ENCODE measurements at regions not wholly inside any gene's neighbourhood (a gene's known extent, or its start where the extent isn't known, plus 50 kb on each side); places are given as distances from the start of the nearest gene placed in this dataset.

DNA sequence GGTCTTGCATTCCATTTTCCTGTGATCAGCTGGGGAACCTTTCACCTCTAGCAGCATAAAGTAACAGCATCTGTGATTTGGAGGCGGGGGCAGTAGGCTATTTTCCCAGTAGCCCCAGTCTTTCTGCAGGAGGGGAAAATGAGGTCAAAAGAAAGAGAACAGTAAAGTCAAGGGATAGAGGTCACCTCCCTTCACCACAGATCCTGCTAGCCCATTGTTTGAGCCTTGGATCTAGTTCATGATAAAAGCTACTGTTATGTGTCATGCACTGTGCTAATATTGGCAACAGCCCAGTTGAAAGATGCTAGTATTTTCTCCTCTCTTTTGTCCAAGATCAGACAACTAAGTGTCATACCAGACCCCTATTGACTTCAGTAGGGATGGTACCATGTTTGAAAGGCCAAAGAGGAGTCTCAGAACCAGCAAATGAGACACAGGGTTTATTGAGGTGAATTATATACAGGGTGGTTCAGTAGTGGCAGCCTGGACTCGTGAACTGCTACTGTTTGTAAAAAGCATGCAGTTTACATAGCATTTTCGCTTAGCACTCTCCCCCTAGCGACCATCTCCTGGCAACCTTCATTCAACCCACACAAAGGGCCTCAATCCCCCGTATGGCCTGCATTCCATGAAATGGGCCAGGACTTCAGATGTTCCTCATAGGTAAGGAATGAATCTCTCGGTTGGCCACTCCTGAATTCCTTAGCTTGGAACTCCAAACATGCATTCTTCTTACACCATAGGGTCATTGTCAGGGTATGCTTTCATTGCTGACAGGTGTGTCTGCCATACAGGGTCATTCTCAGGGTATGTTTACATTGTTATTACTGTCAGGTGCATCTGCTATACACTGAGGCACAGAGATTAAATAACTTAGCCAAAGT, 170.0 kb upstream of the FRMPD4 start:
- no peak overlapping the region for H3K27ac ChIP-seq
- TF ChIP-seq, protein P1, sequence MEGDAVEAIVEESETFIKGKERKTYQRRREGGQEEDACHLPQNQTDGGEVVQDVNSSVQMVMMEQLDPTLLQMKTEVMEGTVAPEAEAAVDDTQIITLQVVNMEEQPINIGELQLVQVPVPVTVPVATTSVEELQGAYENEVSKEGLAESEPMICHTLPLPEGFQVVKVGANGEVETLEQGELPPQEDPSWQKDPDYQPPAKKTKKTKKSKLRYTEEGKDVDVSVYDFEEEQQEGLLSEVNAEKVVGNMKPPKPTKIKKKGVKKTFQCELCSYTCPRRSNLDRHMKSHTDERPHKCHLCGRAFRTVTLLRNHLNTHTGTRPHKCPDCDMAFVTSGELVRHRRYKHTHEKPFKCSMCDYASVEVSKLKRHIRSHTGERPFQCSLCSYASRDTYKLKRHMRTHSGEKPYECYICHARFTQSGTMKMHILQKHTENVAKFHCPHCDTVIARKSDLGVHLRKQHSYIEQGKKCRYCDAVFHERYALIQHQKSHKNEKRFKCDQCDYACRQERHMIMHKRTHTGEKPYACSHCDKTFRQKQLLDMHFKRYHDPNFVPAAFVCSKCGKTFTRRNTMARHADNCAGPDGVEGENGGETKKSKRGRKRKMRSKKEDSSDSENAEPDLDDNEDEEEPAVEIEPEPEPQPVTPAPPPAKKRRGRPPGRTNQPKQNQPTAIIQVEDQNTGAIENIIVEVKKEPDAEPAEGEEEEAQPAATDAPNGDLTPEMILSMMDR (IDR thresholded peaks at IDR 0.05) = no peak

DNA sequence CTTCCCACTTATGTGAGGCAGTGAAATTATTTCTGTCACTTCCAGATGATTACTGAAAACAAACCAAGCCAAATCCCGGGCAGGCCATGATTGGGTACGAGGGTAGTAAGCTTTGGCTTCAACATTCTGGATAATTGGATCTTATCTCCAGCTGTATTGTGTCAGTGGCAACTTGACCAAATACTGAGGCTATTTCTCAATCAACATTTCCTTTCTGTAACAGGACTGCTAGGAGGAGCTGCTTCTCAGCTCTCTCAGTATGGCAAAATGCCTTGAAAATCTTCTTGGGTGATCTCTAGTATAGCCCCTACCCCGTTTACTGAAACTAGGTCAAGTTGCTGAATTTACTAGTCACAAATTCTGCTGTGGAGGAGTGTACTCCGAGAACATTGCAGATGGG, 169.3 kb upstream of the FRMPD4 start:
- DNase-seq (ENCODE audit: low spot score in 2 of 2) = no peak
- TF ChIP-seq, protein P1 (IDR thresholded peaks at IDR 0.05) = no peak
- intact Hi-C loops (cut with DNase I) = no loop called here
- H3K4me3 ChIP-seq = no peak overlapping the region
- no peak overlapping the region for H3K27ac ChIP-seq
- H3K9me3 ChIP-seq = no peaks in the 10 kb centered on the region
- H3K36me3 ChIP-seq = no peaks in the 10 kb centered on the region
- H3K4me1 ChIP-seq = no peaks in the 10 kb centered on the region
- H3K27me3 ChIP-seq = no peaks in the 10 kb centered on the region

More for the DNA sequence above, 170.0 kb upstream of the FRMPD4 start:
- DNase-seq (ENCODE audit: low spot score in 2 of 2) = no peak
- Histone ChIP-seq H3K4me3 (no peak overlapping the region), H3K36me3 (no peaks in the 10 kb centered on the region), H3K27me3 (no peaks in the 10 kb centered on the region), H3K9me3 (no peaks in the 10 kb centered on the region), H3K4me1 (no peaks in the 10 kb centered on the region)
- intact Hi-C loops (cut with DNase I) = no loop called here

DNA sequence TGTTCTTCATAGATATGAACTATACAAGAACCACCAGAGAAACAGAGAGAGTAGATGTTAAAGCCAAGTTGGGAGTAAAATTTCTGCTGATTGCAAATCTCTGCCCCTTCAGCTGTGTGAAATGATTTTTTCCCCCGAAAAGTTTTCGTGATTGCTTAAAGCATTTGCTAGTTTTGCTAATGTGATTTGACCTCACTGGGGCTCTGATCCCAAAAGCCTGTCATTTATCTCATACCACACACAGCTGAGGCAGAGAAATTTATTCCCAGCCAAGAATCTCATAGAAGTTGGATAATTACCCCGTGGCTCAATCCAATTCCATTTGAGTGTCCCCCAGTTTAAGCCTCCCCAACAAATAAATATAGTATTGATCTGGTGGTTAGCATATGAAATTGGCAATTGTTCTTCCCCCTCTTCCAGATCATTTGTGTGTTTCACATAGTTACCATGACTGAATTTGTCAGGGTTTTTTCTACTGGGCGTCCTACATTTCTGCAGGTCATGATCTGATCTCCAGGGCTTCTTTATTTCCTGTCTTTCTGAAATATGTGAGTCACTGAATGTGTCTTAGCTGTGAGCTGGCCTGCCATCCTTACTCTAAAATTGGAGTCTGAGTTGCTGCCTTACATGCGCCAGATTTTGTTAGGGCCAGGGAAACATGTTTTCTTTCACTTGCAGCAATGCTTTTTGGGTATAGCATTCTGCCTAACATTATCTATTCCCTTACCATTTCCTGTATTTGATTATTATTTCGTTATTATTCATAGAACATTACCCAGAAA, 167.5 kb upstream of the FRMPD4 start:
- H3K4me3 ChIP-seq = no peak overlapping the region
- H3K27ac ChIP-seq = no peak overlapping the region
- intact Hi-C loops (cut with DNase I) = no loop called here

DNA sequence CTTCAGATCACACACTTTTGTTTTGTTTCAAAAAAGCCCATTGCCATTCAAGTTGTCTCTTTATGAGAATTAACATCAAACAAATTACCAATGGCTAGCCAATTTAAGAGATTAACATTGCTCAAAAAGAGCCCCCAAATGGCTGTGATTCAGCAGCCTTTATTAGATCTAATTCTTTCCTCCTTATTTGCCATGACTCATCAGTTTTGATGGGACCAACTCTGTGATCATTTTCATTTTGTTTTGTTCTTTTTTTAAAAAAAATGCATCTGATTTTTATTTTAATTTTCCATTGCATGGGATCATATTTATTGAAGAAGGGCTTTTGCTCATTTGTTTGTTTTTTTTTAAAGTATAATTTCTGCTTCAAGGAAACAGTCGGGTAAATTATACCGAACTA, 161.6 kb upstream of the FRMPD4 start:
- intact Hi-C loops (cut with DNase I) = no loop called here
- DNase-seq (ENCODE audit: low spot score in 2 of 2) = no peak
- Histone ChIP-seq H3K27ac (no peak overlapping the region), H3K36me3 (no peaks in the 10 kb centered on the region), H3K27me3 (no peaks in the 10 kb centered on the region), H3K9me3 (no peaks in the 10 kb centered on the region), H3K4me3 (no peak overlapping the region), H3K4me1 (no peaks in the 10 kb centered on the region)
- TF ChIP-seq, protein P1 (IDR thresholded peaks at IDR 0.05) = no peak

More for the DNA sequence above, 167.5 kb upstream of the FRMPD4 start:
- H3K9me3 ChIP-seq = no peaks in the 10 kb centered on the region
- TF ChIP-seq, protein P1 (IDR thresholded peaks at IDR 0.05) = no peak
- H3K4me1 ChIP-seq = no peaks in the 10 kb centered on the region
- DNase-seq (ENCODE audit: low spot score in 2 of 2) = no peak
- H3K27me3 ChIP-seq = no peaks in the 10 kb centered on the region
- no peaks in the 10 kb centered on the region for H3K36me3 ChIP-seq

DNA sequence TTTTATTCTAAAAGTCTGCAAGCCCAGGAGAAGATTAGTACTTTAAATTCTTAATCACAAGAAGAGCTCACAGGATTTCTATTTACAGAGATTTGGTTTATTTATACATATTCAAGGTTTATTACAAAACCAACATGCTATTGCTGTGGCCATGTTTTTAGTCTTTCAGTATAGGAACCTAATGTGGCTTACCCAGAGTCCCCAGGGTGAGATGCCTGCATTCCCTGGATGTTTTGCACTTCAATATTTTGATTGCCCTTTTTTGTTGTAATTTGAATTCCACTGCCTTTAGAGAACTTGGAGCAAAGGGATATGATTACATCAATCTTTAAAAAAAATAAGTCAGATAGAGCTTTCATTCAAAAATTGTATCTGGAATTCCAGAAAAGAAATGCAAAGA, 146.0 kb upstream of the FRMPD4 start:
- no peaks in the 10 kb centered on the region for H3K27me3 ChIP-seq
- H3K4me1 ChIP-seq = no peaks in the 10 kb centered on the region
- no peak for DNase-seq (ENCODE audit: low spot score in 2 of 2)
- H3K4me3 ChIP-seq = no peak overlapping the region
- intact Hi-C loops (cut with DNase I) = no loop called here
- no peak overlapping the region for H3K27ac ChIP-seq
- no peaks in the 10 kb centered on the region for H3K9me3 ChIP-seq
- TF ChIP-seq, protein P1 (IDR thresholded peaks at IDR 0.05) = no peak
- H3K36me3 ChIP-seq = no peaks in the 10 kb centered on the region

All from ascending aorta (tissue), 2 donors.